K562 (cell line): ENCODE measurements at regions not wholly inside any gene's neighbourhood (a gene's known extent, or its start where the extent isn't known, plus 50 kb on each side); places are given as distances from the start of the nearest gene placed in this dataset.

ENCODE experiments used
- ATAC-seq: fragments of 200-7000 bp; cut with Tn5 transposase; 3 replicates; pipeline ENCODE4 v1.9.1; 2020; ENCODE audit warnings: moderate library complexity
- BruUV-seq: library from RNA; stranded (reverse); fragments of 400-500 nt; replicated peaks from 2 replicates; lab custom pipeline; 2021; lab: Mats Ljungman, UMichigan
- CTCF ChIA-PET: fragments of 300-600 bp; formaldehyde crosslinking; extraction: SDS; loops from one replicate; lab custom pipeline; 2021; ENCODE audit warnings: low intra/inter-chr PET ratio; lab: Yijun Ruan, JAX
- POLR2A ChIA-PET: fragments of 300-600, 350-650 bp; sonication (Branson Sonifier 250); formaldehyde crosslinking; extraction: SDS; loops from one replicate; lab custom pipeline; 2021; ENCODE audit warnings: antibody characterized with exemption, inconsistent platforms; lab: Yijun Ruan, JAX
- DNase-seq, 4 experiments: peaks; one replicate each; pipeline versions ENCODE4 v3.0.0 to v3.0.0-alpha.2; 2011 to 2018; ENCODE audit warnings: low spot score in 3 of 4, mixed read lengths in 3 of 4; ENCODE audit errors: extremely low read depth in 1 of 4
- FAIRE-seq: peaks from 2 replicates; lab custom pipeline; 2011; peaks lifted over from hg19 to GRCh38; lab: Jason Lieb, UNC
- H2AFZ ChIP-seq: 2 replicates; pipeline ENCODE4 v1.6.0; 2011; ENCODE audit warnings: low read depth, low read length, control low read depth, inconsistent platforms
- H3K27ac ChIP-seq: fragments of 200-600 bp; 3 replicates; pipeline ENCODE4 v1.8.0; 2011; ENCODE audit warnings: low read depth, mild to moderate bottlenecking, control low read depth, inconsistent platforms, low read length, moderate library complexity, mixed read lengths; ENCODE audit errors: extremely low read depth
- H3K27me3 ChIP-seq, 2 experiments: fragments of 300-600 bp in 1 of 2; 2 replicates in 1 of 2; 3 replicates in 1 of 2; pipeline versions ENCODE4 v1.6.0 to v1.8.0; 2011; ENCODE audit warnings: inconsistent platforms in 2 of 2, low read length in 2 of 2, mild to moderate bottlenecking in 1 of 2, mixed read lengths in 1 of 2, moderate library complexity in 1 of 2; ENCODE audit not compliant: control insufficient read depth in 2 of 2, insufficient read depth in 2 of 2
- H3K36me3 ChIP-seq: fragments of 300-600 bp; 3 replicates; pipeline ENCODE4 v1.8.0; 2011; ENCODE audit warnings: mild to moderate bottlenecking, low read length, inconsistent platforms; ENCODE audit not compliant: control insufficient read depth, insufficient read depth
- H3K4me1 ChIP-seq, 2 experiments: fragments of 200-600 bp in 1 of 2; replicated peaks in 1 of 2; 2 replicates in 1 of 2; 3 replicates in 1 of 2; pipeline versions ENCODE4 v1.5.1 to v1.8.0; 2011; ENCODE audit warnings: inconsistent platforms in 2 of 2, low read length in 2 of 2, mild to moderate bottlenecking in 1 of 2, mixed read lengths in 1 of 2, moderate library complexity in 1 of 2; ENCODE audit not compliant: control insufficient read depth in 2 of 2, insufficient read depth in 2 of 2
- H3K4me2 ChIP-seq: 2 replicates; pipeline ENCODE4 v1.6.1; 2011; ENCODE audit warnings: low read length, control low read depth, inconsistent platforms, mixed read lengths; ENCODE audit not compliant: insufficient read depth
- H3K4me3 ChIP-seq: fragments of 200-600 bp; sonication (generic), shearing (Covaris generic); 2 replicates; pipeline ENCODE4 v1.5.1; 2016; ENCODE audit warnings: control low read depth, inconsistent platforms
- H3K79me2 ChIP-seq: fragments of 200-600 bp; 3 replicates; pipeline ENCODE4 v1.8.0; 2011; ENCODE audit warnings: low read length, inconsistent platforms; ENCODE audit not compliant: control insufficient read depth, insufficient read depth
- H3K9ac ChIP-seq, 2 experiments: 2 replicates each; pipeline versions ENCODE4 v1.6.0 to v1.6.1; 2011; ENCODE audit warnings: low read depth in 2 of 2, low read length in 2 of 2, control low read depth in 1 of 2, inconsistent platforms in 1 of 2, mild to moderate bottlenecking in 1 of 2, mixed read lengths in 1 of 2; ENCODE audit not compliant: insufficient read depth in 1 of 2
- H3K9me1 ChIP-seq: one replicate; pipeline ENCODE4 v1.6.0; 2011; ENCODE audit warnings: inconsistent platforms, mild to moderate bottlenecking, low read length, moderate library complexity; ENCODE audit not compliant: control insufficient read depth, insufficient read depth
- H3K9me3 ChIP-seq: replicated peaks from 2 replicates; pipeline ENCODE4 v1.5.1; 2011; ENCODE audit warnings: low read depth, low read length, inconsistent platforms; ENCODE audit not compliant: control insufficient read depth, insufficient read depth
- H4K20me1 ChIP-seq: replicated peaks from 2 replicates; pipeline ENCODE4 v1.6.1; 2011; ENCODE audit warnings: low read length, inconsistent platforms, mixed read lengths; ENCODE audit not compliant: control insufficient read depth, insufficient read depth
- DNMT1 ChIP-seq: fragments of 450-650 bp; IDR thresholded peaks from 2 replicates; pipeline ENCODE4 v1.6.1; 2016; ENCODE audit warnings: antibody characterized with exemption, mild to moderate bottlenecking
- HMG20B ChIP-seq: fragments of 250-450 bp; sonication (Bioruptor Pico); IDR thresholded peaks from 2 replicates; pipeline ENCODE4 v1.5.0; 2021; ENCODE audit warnings: mild to moderate bottlenecking
- KAT2B ChIP-seq: IDR thresholded peaks from one replicate; pipeline ENCODE4 v1.6.1; 2012; ENCODE audit warnings: low read depth, mild to moderate bottlenecking, control low read depth, inconsistent platforms, low read length, moderate library complexity
- SP2 ChIP-seq: IDR thresholded peaks from 2 replicates; pipeline ENCODE4 v1.6.1; 2011; ENCODE audit warnings: mild to moderate bottlenecking, low read depth, low read length, moderate library complexity; ENCODE audit not compliant: poor library complexity, severe bottlenecking; ENCODE audit errors: extremely low read depth
- SRSF7 ChIP-seq: fragments of 200-400 bp; formaldehyde crosslinking; optimal IDR thresholded peaks from 2 replicates; pipeline ENCODE3; 2017; ENCODE audit warnings: mild to moderate bottlenecking, low read depth, low read length
- ZFP36 ChIP-seq: fragments of 150-350 bp; IDR thresholded peaks from 2 replicates; pipeline ENCODE4 v1.6.1; 2018; ENCODE audit warnings: low read length, low read depth; ENCODE audit not compliant: partially characterized antibody
- ZNF695 ChIP-seq: fragments of 450-650 bp; formaldehyde crosslinking; IDR thresholded peaks from 2 replicates; pipeline ENCODE4 v1.4.0; 2020; ENCODE audit warnings: mild to moderate bottlenecking, moderate library complexity
- WGBS: fragments of 100-300 bp; shearing (Covaris generic); methylation state at CpG from one replicate; pipeline ENCODE4 v1.1.6; 2016; ENCODE audit warnings: low coverage, mixed read lengths; ENCODE audit not compliant: insufficient coverage; ENCODE audit errors: missing lambda C conversion rate; 5-methylcytosine and 5-hydroxymethylcytosine counted together
- in situ Hi-C: fragments of 300-500 bp; cut with MboI; formaldehyde crosslinking; loops from 4 replicates; pipeline ENCODE4 v1.15.0; 2018; ENCODE audit warnings: inconsistent platforms, mixed read lengths
- intact Hi-C: fragments of 100-400 bp; cut with micrococcal nuclease; formaldehyde crosslinking; loops from 2 replicates; pipeline ENCODE4 v1.14.2; 2022
- TF ChIP-seq, protein P1 (sequence below): sonication (generic); formaldehyde crosslinking; IDR thresholded peaks from 2 replicates; pipeline ENCODE4 v1.8.1; 2023; ENCODE audit warnings: mild to moderate bottlenecking, missing genetic modification reagents, moderate library complexity
- TF ChIP-seq, protein P2 (sequence below): fragments of 450-650 bp; IDR thresholded peaks from 2 replicates; pipeline ENCODE4 v1.6.1; 2017; ENCODE audit warnings: antibody characterized with exemption, mild to moderate bottlenecking

DNA sequence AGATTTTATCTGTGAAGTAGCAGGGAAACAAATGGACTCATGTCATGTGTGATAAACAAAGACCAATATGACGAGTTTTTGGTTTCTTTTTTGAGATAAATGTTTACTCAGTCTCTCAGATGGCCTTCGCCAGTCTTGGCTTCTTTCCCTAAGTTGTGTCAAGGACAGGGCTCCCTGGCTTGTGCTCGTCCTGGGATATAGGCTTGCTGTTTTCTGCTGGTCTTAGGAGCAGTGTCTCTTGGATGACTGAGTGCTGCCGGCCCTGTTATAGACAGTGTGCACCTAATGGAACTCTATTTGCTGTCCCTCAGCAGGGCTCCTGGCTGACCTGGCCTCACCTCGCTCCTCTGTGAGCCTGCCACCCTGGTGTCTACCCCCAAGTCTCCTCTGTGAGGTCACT is 324.1 kb upstream of the SYNCRIP start:
- ATAC-seq: no peak
- Histone ChIP-seq H3K36me3 (no peaks in the 10 kb centered on the region), H3K27ac (no peak overlapping the region), H3K9me1 (no peaks in the 10 kb centered on the region), H3K9ac (no peak overlapping the region), H3K9me3 (no peaks in the 10 kb centered on the region), H3K79me2 (no peaks in the 10 kb centered on the region), H3K27me3 (no peaks in the 10 kb centered on the region), H2AFZ (no peak overlapping the region), H3K4me2 (no peak overlapping the region), H3K4me1 (no peaks in the 10 kb centered on the region)
- ChIA-PET CTCF (no interaction called here), POLR2A (no interaction called here)
- in situ Hi-C loops: no loop called here
- no peak for FAIRE-seq
- no TSS peak for BruUV-seq
- intact Hi-C loops: no loop called here
- no peak for DNase-seq
- TF ChIP-seq, protein P1, sequence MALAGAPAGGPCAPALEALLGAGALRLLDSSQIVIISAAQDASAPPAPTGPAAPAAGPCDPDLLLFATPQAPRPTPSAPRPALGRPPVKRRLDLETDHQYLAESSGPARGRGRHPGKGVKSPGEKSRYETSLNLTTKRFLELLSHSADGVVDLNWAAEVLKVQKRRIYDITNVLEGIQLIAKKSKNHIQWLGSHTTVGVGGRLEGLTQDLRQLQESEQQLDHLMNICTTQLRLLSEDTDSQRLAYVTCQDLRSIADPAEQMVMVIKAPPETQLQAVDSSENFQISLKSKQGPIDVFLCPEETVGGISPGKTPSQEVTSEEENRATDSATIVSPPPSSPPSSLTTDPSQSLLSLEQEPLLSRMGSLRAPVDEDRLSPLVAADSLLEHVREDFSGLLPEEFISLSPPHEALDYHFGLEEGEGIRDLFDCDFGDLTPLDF (CRISPR knock-in tag): no peak
- no peak for TF ChIP-seq ZNF695 (CRISPR knock-in tag)
- TF ChIP-seq HMG20B: no peak
- no peak for TF ChIP-seq SRSF7
- TF ChIP-seq, protein P2, sequence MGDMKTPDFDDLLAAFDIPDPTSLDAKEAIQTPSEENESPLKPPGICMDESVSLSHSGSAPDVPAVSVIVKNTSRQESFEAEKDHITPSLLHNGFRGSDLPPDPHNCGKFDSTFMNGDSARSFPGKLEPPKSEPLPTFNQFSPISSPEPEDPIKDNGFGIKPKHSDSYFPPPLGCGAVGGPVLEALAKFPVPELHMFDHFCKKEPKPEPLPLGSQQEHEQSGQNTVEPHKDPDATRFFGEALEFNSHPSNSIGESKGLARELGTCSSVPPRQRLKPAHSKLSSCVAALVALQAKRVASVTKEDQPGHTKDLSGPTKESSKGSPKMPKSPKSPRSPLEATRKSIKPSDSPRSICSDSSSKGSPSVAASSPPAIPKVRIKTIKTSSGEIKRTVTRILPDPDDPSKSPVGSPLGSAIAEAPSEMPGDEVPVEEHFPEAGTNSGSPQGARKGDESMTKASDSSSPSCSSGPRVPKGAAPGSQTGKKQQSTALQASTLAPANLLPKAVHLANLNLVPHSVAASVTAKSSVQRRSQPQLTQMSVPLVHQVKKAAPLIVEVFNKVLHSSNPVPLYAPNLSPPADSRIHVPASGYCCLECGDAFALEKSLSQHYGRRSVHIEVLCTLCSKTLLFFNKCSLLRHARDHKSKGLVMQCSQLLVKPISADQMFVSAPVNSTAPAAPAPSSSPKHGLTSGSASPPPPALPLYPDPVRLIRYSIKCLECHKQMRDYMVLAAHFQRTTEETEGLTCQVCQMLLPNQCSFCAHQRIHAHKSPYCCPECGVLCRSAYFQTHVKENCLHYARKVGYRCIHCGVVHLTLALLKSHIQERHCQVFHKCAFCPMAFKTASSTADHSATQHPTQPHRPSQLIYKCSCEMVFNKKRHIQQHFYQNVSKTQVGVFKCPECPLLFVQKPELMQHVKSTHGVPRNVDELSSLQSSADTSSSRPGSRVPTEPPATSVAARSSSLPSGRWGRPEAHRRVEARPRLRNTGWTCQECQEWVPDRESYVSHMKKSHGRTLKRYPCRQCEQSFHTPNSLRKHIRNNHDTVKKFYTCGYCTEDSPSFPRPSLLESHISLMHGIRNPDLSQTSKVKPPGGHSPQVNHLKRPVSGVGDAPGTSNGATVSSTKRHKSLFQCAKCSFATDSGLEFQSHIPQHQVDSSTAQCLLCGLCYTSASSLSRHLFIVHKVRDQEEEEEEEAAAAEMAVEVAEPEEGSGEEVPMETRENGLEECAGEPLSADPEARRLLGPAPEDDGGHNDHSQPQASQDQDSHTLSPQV: no peak
- TF ChIP-seq DNMT1: no peak
- TF ChIP-seq KAT2B: no peak
- TF ChIP-seq SP2: no peak
- no peak for TF ChIP-seq ZFP36
- TF ChIP-seq, all 486 proteins: peak for 0
- no peak overlapping the region for H3K4me3 ChIP-seq
- 0% methylated on average over 5 of the region's 5 CpGs for WGBS
- no peaks in the 10 kb centered on the region for H4K20me1 ChIP-seq
